ENCODE measurements at regions not wholly inside any gene's neighbourhood (a gene's known extent, or its start where the extent isn't known, plus 50 kb on each side); places are given as distances from the start of the nearest gene placed in this dataset.

- TF ChIP-seq EZH2 (IDR thresholded peaks at IDR 0.05; ENCODE audit: borderline replicate concordance, insufficient read depth, low read depth, low read length, poor library complexity, severe bottlenecking) (no peak), CTCF (IDR thresholded peaks at IDR 0.05) (no peak)
- peaks cover 3% of the 10 kb centered on the region for H3K27me3 Mint-ChIP-seq
- no peak overlapping the region for H2AFZ ChIP-seq (ENCODE audit: insufficient read depth, low read depth, low read length, poor library complexity, severe bottlenecking)
- no peak overlapping the region for H3K4me2 ChIP-seq (replicated peaks; ENCODE audit: low read depth, low read length, poor library complexity, severe bottlenecking)
- H3K9me3 ChIP-seq (ENCODE audit: control extremely low read depth in 1 of 3, control insufficient read depth in 2 of 3, insufficient read depth in 1 of 3, low read length in 2 of 3) = no peaks in the 10 kb centered on the region
- DNase-seq (no peak), ATAC-seq (ENCODE audit: low read depth) (no peak)
- no peak overlapping the region for H3K9ac ChIP-seq (ENCODE audit: low read length)
- no peaks in the 10 kb centered on the region for H3K9me3 Mint-ChIP-seq (ENCODE audit: insufficient read depth)
- H4K20me1 ChIP-seq (ENCODE audit: control insufficient read depth, insufficient read depth, low read length, poor library complexity, severe bottlenecking) = no peaks in the 10 kb centered on the region
- intact Hi-C loops (cut with micrococcal nuclease) = no loop called here
- H3K4me3 Mint-ChIP-seq = no peak overlapping the region
- WGBS (ENCODE audit: insufficient coverage) = 84% methylated on average over 9 of the region's 11 CpGs
- no peaks in the 10 kb centered on the region for H3K4me1 ChIP-seq (ENCODE audit: control insufficient read depth in 2 of 2, insufficient read depth in 2 of 2, low read length in 2 of 2)
- H3K27ac Mint-ChIP-seq = no peak overlapping the region
- no peak overlapping the region for H3K4me3 ChIP-seq (ENCODE audit: control extremely low read depth in 1 of 5, extremely low read depth in 1 of 5, insufficient read depth in 1 of 5, low read depth in 2 of 5, low read length in 4 of 5)
- no peaks in the 10 kb centered on the region for H3K79me2 ChIP-seq (ENCODE audit: control insufficient read depth, insufficient read depth, low read length)
- no peaks in the 10 kb centered on the region for H3K36me3 ChIP-seq (replicated peaks in 1 of 2; ENCODE audit: control extremely low read depth in 1 of 2, control insufficient read depth in 1 of 2, extremely low read depth in 1 of 2, insufficient read depth in 2 of 2, low read length in 1 of 2)
- ChIA-PET CTCF (no interaction called here), POLR2A (no interaction called here)
- H3K27me3 ChIP-seq (replicated peaks in 1 of 4; ENCODE audit: control extremely low read depth in 1 of 4, control insufficient read depth in 3 of 4, insufficient read depth in 4 of 4, low read length in 3 of 4) = no peaks in the 10 kb centered on the region
- H3K4me1 Mint-ChIP-seq = no peaks in the 10 kb centered on the region
- H3K27ac ChIP-seq (ENCODE audit: low read length in 2 of 2) = no peak overlapping the region
Observed at GRCh38 chr4:108398316-108398715, 222.1 kb upstream of the RPL34 start.

GRCh38 chr4:108397850-108398249 is 222.5 kb upstream of the RPL34 start:
- TF ChIP-seq CTCF (IDR thresholded peaks at IDR 0.05) (no peak), EZH2 (IDR thresholded peaks at IDR 0.05; ENCODE audit: borderline replicate concordance, insufficient read depth, low read depth, low read length, poor library complexity, severe bottlenecking) (no peak)
- H3K27me3 ChIP-seq (replicated peaks in 1 of 4; ENCODE audit: control extremely low read depth in 1 of 4, control insufficient read depth in 3 of 4, insufficient read depth in 4 of 4, low read length in 3 of 4) = no peaks in the 10 kb centered on the region
- no peak for DNase-seq
- H2AFZ ChIP-seq (ENCODE audit: insufficient read depth, low read depth, low read length, poor library complexity, severe bottlenecking) = no peak overlapping the region
- WGBS (ENCODE audit: insufficient coverage) = 97% methylated on average over 3 of the region's 5 CpGs
- no peak overlapping the region for H3K4me2 ChIP-seq (replicated peaks; ENCODE audit: low read depth, low read length, poor library complexity, severe bottlenecking)
- H4K20me1 ChIP-seq (ENCODE audit: control insufficient read depth, insufficient read depth, low read length, poor library complexity, severe bottlenecking) = no peaks in the 10 kb centered on the region
- no peaks in the 10 kb centered on the region for H3K79me2 ChIP-seq (ENCODE audit: control insufficient read depth, insufficient read depth, low read length)
- H3K4me1 ChIP-seq (ENCODE audit: control insufficient read depth in 2 of 2, insufficient read depth in 2 of 2, low read length in 2 of 2) = no peaks in the 10 kb centered on the region
- no peaks in the 10 kb centered on the region for H3K9me3 ChIP-seq (ENCODE audit: control extremely low read depth in 1 of 3, control insufficient read depth in 2 of 3, insufficient read depth in 1 of 3, low read length in 2 of 3)
- ChIA-PET POLR2A (no interaction called here), CTCF (no interaction called here)
- H3K27ac ChIP-seq (ENCODE audit: low read length in 2 of 2) = no peak overlapping the region
- Mint-ChIP-seq H3K27me3 (peaks cover 3% of the 10 kb centered on the region), H3K27ac (no peak overlapping the region), H3K9me3 (ENCODE audit: insufficient read depth) (no peaks in the 10 kb centered on the region), H3K4me3 (no peak overlapping the region), H3K4me1 (no peaks in the 10 kb centered on the region)
- intact Hi-C loops (cut with micrococcal nuclease) = no loop called here
- no peak overlapping the region for H3K9ac ChIP-seq (ENCODE audit: low read length)
- ATAC-seq (ENCODE audit: low read depth) = no peak
- H3K4me3 ChIP-seq (ENCODE audit: control extremely low read depth in 1 of 5, extremely low read depth in 1 of 5, insufficient read depth in 1 of 5, low read depth in 2 of 5, low read length in 4 of 5) = no peak overlapping the region
- no peaks in the 10 kb centered on the region for H3K36me3 ChIP-seq (replicated peaks in 1 of 2; ENCODE audit: control extremely low read depth in 1 of 2, control insufficient read depth in 1 of 2, extremely low read depth in 1 of 2, insufficient read depth in 2 of 2, low read length in 1 of 2)

Measured in B cell (primary cell).